K562 (cell line): ENCODE measurements at regions not wholly inside any gene's neighbourhood (a gene's known extent, or its start where the extent isn't known, plus 50 kb on each side); places are given as distances from the start of the nearest gene placed in this dataset.
A peak's percentile ranks its signal among the peaks of the same experiment; 100 is the strongest.

Experiments used
- ATAC-seq: fragments of 200-7000 bp; cut with Tn5 transposase; 3 replicates; pipeline ENCODE4 v1.9.1; 2020; ENCODE audit warnings: moderate library complexity
- BruUV-seq: library from RNA; stranded (reverse); fragments of 400-500 nt; replicated peaks from 2 replicates; lab custom pipeline; 2021; lab: Mats Ljungman, UMichigan
- CTCF ChIA-PET: fragments of 300-600 bp; formaldehyde crosslinking; extraction: SDS; loops from one replicate; lab custom pipeline; 2021; ENCODE audit warnings: low intra/inter-chr PET ratio; lab: Yijun Ruan, JAX
- POLR2A ChIA-PET: fragments of 300-600, 350-650 bp; sonication (Branson Sonifier 250); formaldehyde crosslinking; extraction: SDS; loops from one replicate; lab custom pipeline; 2021; ENCODE audit warnings: antibody characterized with exemption, inconsistent platforms; lab: Yijun Ruan, JAX
- DNase-seq, 4 experiments: peaks; one replicate each; pipeline versions ENCODE4 v3.0.0 to v3.0.0-alpha.2; 2011 to 2018; ENCODE audit warnings: low spot score in 3 of 4, mixed read lengths in 3 of 4; ENCODE audit errors: extremely low read depth in 1 of 4
- FAIRE-seq: peaks from 2 replicates; lab custom pipeline; 2011; peaks lifted over from hg19 to GRCh38; lab: Jason Lieb, UNC
- H2AFZ ChIP-seq: 2 replicates; pipeline ENCODE4 v1.6.0; 2011; ENCODE audit warnings: low read depth, low read length, control low read depth, inconsistent platforms
- H3K27ac ChIP-seq: fragments of 200-600 bp; 3 replicates; pipeline ENCODE4 v1.8.0; 2011; ENCODE audit warnings: low read depth, mild to moderate bottlenecking, control low read depth, inconsistent platforms, low read length, moderate library complexity, mixed read lengths; ENCODE audit errors: extremely low read depth
- H3K27me3 ChIP-seq, 2 experiments: fragments of 300-600 bp in 1 of 2; 2 replicates in 1 of 2; 3 replicates in 1 of 2; pipeline versions ENCODE4 v1.6.0 to v1.8.0; 2011; ENCODE audit warnings: inconsistent platforms in 2 of 2, low read length in 2 of 2, mild to moderate bottlenecking in 1 of 2, mixed read lengths in 1 of 2, moderate library complexity in 1 of 2; ENCODE audit not compliant: control insufficient read depth in 2 of 2, insufficient read depth in 2 of 2
- H3K36me3 ChIP-seq: fragments of 300-600 bp; 3 replicates; pipeline ENCODE4 v1.8.0; 2011; ENCODE audit warnings: mild to moderate bottlenecking, low read length, inconsistent platforms; ENCODE audit not compliant: control insufficient read depth, insufficient read depth
- H3K4me1 ChIP-seq, 2 experiments: fragments of 200-600 bp in 1 of 2; replicated peaks in 1 of 2; 2 replicates in 1 of 2; 3 replicates in 1 of 2; pipeline versions ENCODE4 v1.5.1 to v1.8.0; 2011; ENCODE audit warnings: inconsistent platforms in 2 of 2, low read length in 2 of 2, mild to moderate bottlenecking in 1 of 2, mixed read lengths in 1 of 2, moderate library complexity in 1 of 2; ENCODE audit not compliant: control insufficient read depth in 2 of 2, insufficient read depth in 2 of 2
- H3K4me2 ChIP-seq: 2 replicates; pipeline ENCODE4 v1.6.1; 2011; ENCODE audit warnings: low read length, control low read depth, inconsistent platforms, mixed read lengths; ENCODE audit not compliant: insufficient read depth
- H3K4me3 ChIP-seq: fragments of 200-600 bp; sonication (generic), shearing (Covaris generic); 2 replicates; pipeline ENCODE4 v1.5.1; 2016; ENCODE audit warnings: control low read depth, inconsistent platforms
- H3K79me2 ChIP-seq: fragments of 200-600 bp; 3 replicates; pipeline ENCODE4 v1.8.0; 2011; ENCODE audit warnings: low read length, inconsistent platforms; ENCODE audit not compliant: control insufficient read depth, insufficient read depth
- H3K9ac ChIP-seq, 2 experiments: 2 replicates each; pipeline versions ENCODE4 v1.6.0 to v1.6.1; 2011; ENCODE audit warnings: low read depth in 2 of 2, low read length in 2 of 2, control low read depth in 1 of 2, inconsistent platforms in 1 of 2, mild to moderate bottlenecking in 1 of 2, mixed read lengths in 1 of 2; ENCODE audit not compliant: insufficient read depth in 1 of 2
- H3K9me1 ChIP-seq: one replicate; pipeline ENCODE4 v1.6.0; 2011; ENCODE audit warnings: inconsistent platforms, mild to moderate bottlenecking, low read length, moderate library complexity; ENCODE audit not compliant: control insufficient read depth, insufficient read depth
- H3K9me3 ChIP-seq: replicated peaks from 2 replicates; pipeline ENCODE4 v1.5.1; 2011; ENCODE audit warnings: low read depth, low read length, inconsistent platforms; ENCODE audit not compliant: control insufficient read depth, insufficient read depth
- H4K20me1 ChIP-seq: replicated peaks from 2 replicates; pipeline ENCODE4 v1.6.1; 2011; ENCODE audit warnings: low read length, inconsistent platforms, mixed read lengths; ENCODE audit not compliant: control insufficient read depth, insufficient read depth
- BRD4 ChIP-seq: fragments of 200-600 bp; sonication (generic); IDR thresholded peaks from 2 replicates; pipeline ENCODE4 v1.6.1; 2017; ENCODE audit warnings: inconsistent platforms
- CEBPG ChIP-seq, 3 experiments: fragments of 200-800 bp in 1 of 3; sonication (Bioruptor generic) in 1 of 3; sonication (generic) in 1 of 3; formaldehyde crosslinking in 1 of 3; IDR thresholded peaks in 2 of 3; conservative IDR thresholded peaks in 1 of 3; 2 replicates each; pipeline versions ENCODE4 v1.6.1 to v1.8.0; 2016 to 2022; ENCODE audit warnings: missing compliant biosample characterization in 2 of 3, missing genetic modification characterization in 2 of 3, mild to moderate bottlenecking in 1 of 3, missing genetic modification reagents in 1 of 3
- GTF2E2 ChIP-seq: fragments of 200-800 bp; sonication (Bioruptor generic); IDR thresholded peaks from 2 replicates; pipeline ENCODE4 v1.6.1; 2016; ENCODE audit warnings: missing genetic modification characterization, missing compliant biosample characterization
- OTX1 ChIP-seq: fragments of 450-650 bp; formaldehyde crosslinking; IDR thresholded peaks from 2 replicates; pipeline ENCODE4 v1.4.0; 2022; ENCODE audit warnings: mild to moderate bottlenecking
- SIN3A ChIP-seq, 2 experiments: fragments of 150-350 bp in 1 of 2; IDR thresholded peaks; 2 replicates each; pipeline ENCODE4 v1.6.1; 2011 to 2016; ENCODE audit warnings: borderline replicate concordance in 2 of 2, low read depth in 2 of 2, low read length in 2 of 2, mild to moderate bottlenecking in 2 of 2, moderate library complexity in 2 of 2; ENCODE audit not compliant: control insufficient read depth in 1 of 2
- WGBS: fragments of 100-300 bp; shearing (Covaris generic); methylation state at CpG from one replicate; pipeline ENCODE4 v1.1.6; 2016; ENCODE audit warnings: low coverage, mixed read lengths; ENCODE audit not compliant: insufficient coverage; ENCODE audit errors: missing lambda C conversion rate; 5-methylcytosine and 5-hydroxymethylcytosine counted together
- in situ Hi-C: fragments of 300-500 bp; cut with MboI; formaldehyde crosslinking; loops from 4 replicates; pipeline ENCODE4 v1.15.0; 2018; ENCODE audit warnings: inconsistent platforms, mixed read lengths
- intact Hi-C: fragments of 100-400 bp; cut with micrococcal nuclease; formaldehyde crosslinking; loops from 2 replicates; pipeline ENCODE4 v1.14.2; 2022
- TF ChIP-seq, protein P1 (sequence below), 3 experiments: fragments of 200-800 bp in 1 of 3; fragments of 250-450 bp in 1 of 3; fragments of 450-650 bp in 1 of 3; sonication (Bioruptor Pico) in 1 of 3; sonication (Bioruptor generic) in 1 of 3; formaldehyde crosslinking in 1 of 3; IDR thresholded peaks; 2 replicates each; pipeline versions ENCODE4 v1.6.1 to v1.8.0; 2016 to 2022; ENCODE audit warnings: mild to moderate bottlenecking in 2 of 3, missing genetic modification characterization in 2 of 3, missing compliant biosample characterization in 1 of 3, moderate library complexity in 1 of 3

DNA sequence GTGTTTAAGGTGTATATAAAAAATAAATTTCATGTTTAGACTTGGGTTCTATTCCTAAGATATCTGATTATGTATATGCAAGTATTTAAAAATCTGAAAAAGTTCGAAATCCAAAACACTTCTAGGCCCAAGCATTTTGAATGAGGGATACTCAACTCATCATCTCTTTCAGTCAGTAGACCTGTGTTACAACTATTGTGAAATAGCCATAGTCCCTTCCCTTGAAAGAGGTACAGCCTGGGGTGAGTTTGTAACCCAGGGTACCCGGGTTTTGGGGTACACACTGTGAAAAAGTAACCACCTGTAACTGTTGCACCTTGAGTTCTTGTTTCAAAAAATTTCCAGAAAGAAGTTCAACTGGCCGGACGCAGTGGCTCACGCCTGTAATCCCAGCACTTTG is 76.6 kb upstream of the DOK5 start:
- POLR2A ChIA-PET = no interaction called here
- FAIRE-seq = no peak
- no peaks in the 10 kb centered on the region for H3K4me1 ChIP-seq

More for the DNA sequence above, 76.6 kb upstream of the DOK5 start:
- no peaks in the 10 kb centered on the region for H3K9me1 ChIP-seq
- in situ Hi-C loops = no loop called here
- no peaks in the 10 kb centered on the region for H3K27me3 ChIP-seq
- no peaks in the 10 kb centered on the region for H3K79me2 ChIP-seq
- no peak overlapping the region for H3K9ac ChIP-seq
- no peaks in the 10 kb centered on the region for H4K20me1 ChIP-seq
- H3K9me3 ChIP-seq = no peaks in the 10 kb centered on the region; the same call in 1 of the 2 replicates
- no peaks in the 10 kb centered on the region for H3K36me3 ChIP-seq
- no peak for TF ChIP-seq CEBPG (CRISPR knock-in tag; IDR thresholded peaks at IDR 0.05)
- TF ChIP-seq CEBPG (tag; conservative IDR thresholded peaks at IDR 0.05 in 1 of 2, IDR thresholded peaks at IDR 0.05 in 1 of 2) = 0 out of 4 replicates have a peak, but pooled peaks of 1 of the 2 experiments have one; percentile 44
- no peak for TF ChIP-seq GTF2E2 (tag)
- TF ChIP-seq, protein P1, sequence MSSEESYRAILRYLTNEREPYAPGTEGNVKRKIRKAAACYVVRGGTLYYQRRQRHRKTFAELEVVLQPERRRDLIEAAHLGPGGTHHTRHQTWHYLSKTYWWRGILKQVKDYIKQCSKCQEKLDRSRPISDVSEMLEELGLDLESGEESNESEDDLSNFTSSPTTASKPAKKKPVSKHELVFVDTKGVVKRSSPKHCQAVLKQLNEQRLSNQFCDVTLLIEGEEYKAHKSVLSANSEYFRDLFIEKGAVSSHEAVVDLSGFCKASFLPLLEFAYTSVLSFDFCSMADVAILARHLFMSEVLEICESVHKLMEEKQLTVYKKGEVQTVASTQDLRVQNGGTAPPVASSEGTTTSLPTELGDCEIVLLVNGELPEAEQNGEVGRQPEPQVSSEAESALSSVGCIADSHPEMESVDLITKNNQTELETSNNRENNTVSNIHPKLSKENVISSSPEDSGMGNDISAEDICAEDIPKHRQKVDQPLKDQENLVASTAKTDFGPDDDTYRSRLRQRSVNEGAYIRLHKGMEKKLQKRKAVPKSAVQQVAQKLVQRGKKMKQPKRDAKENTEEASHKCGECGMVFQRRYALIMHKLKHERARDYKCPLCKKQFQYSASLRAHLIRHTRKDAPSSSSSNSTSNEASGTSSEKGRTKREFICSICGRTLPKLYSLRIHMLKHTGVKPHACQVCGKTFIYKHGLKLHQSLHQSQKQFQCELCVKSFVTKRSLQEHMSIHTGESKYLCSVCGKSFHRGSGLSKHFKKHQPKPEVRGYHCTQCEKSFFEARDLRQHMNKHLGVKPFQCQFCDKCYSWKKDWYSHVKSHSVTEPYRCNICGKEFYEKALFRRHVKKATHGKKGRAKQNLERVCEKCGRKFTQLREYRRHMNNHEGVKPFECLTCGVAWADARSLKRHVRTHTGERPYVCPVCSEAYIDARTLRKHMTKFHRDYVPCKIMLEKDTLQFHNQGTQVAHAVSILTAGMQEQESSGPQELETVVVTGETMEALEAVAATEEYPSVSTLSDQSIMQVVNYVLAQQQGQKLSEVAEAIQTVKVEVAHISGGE (CRISPR knock-in tag; IDR thresholded peaks at IDR 0.05) = peak in 1 of 3 experiments; percentile 42; a peak in 2 of 6 replicates
- no peak for TF ChIP-seq OTX1 (CRISPR knock-in tag)
- no peak for TF ChIP-seq BRD4
- TF ChIP-seq SIN3A (IDR thresholded peaks at IDR 0.05; ENCODE audit: borderline replicate concordance in 2 of 2, control insufficient read depth in 1 of 2, low read depth in 2 of 2, low read length in 2 of 2) = no peak
- TF ChIP-seq, all 486 proteins: peak for 2
- DNase-seq (no peak), ATAC-seq (no peak)
- Histone ChIP-seq H3K4me2 (no peak overlapping the region), H3K27ac (no peak overlapping the region), H2AFZ (no peak overlapping the region), H3K4me3 (no peak overlapping the region)
- WGBS = 4% methylated on average over 5 of the region's 5 CpGs
- no TSS peak for BruUV-seq
- CTCF ChIA-PET = no interaction called here
- intact Hi-C loops = no loop called here
